Sigmoid colon (tissue), 4 donors: ENCODE measurements at regions not wholly inside any gene's neighbourhood (a gene's known extent, or its start where the extent isn't known, plus 50 kb on each side); places are given as distances from the start of the nearest gene placed in this dataset.

Source experiments
- POLR2A ChIP-seq, 2 donors: fragments of 450-650 bp; IDR thresholded peaks; one replicate each; pipeline ENCODE4 v1.6.1; 2016; ENCODE audit warnings: antibody characterized with exemption in 2 of 2, mild to moderate bottlenecking in 2 of 2, moderate library complexity in 2 of 2
- POLR2AphosphoS5 ChIP-seq, 4 donors: sonication (generic); formaldehyde crosslinking; IDR thresholded peaks; one replicate each; pipeline ENCODE4 v1.6.1; 2017; ENCODE audit warnings: antibody characterized with exemption in 4 of 4

GRCh38 chr7:73966941-73967831 lies 60.8 kb upstream of the ELN start:
- TF ChIP-seq POLR2AphosphoS5 (IDR thresholded peaks at IDR 0.05) (no peak), POLR2A (IDR thresholded peaks at IDR 0.05) (no peak)
